Activated CD4-positive, alpha-beta T cell treated with anti-CD3 and anti-CD28 coated beads, Interleukin-2, amount 50 U/mL, for 1 hour (primary cell): ENCODE measurements at regions not wholly inside any gene's neighbourhood (a gene's known extent, or its start where the extent isn't known, plus 50 kb on each side); places are given as distances from the start of the nearest gene placed in this dataset.

Experiments used
- DNase-seq: peaks from one replicate; pipeline ENCODE4 v3.0.0-alpha.2; 2020

- no peak for DNase-seq
Observed at GRCh38 chr6:40265615-40266014, 321.5 kb downstream of the LRFN2 start.

- no peak for DNase-seq
Observed at GRCh38 chr6:40263970-40264369, 323.2 kb downstream of the LRFN2 start.

- DNase-seq, result no peak
Observed at GRCh38 chr6:40262363-40262762, 324.8 kb downstream of the LRFN2 start.

- DNase-seq, result no peak
Observed at GRCh38 chr6:40258531-40258930, 324.3 kb upstream of the MOCS1 start.

- no peak for DNase-seq
Observed at GRCh38 chr6:40256831-40257230, 322.6 kb upstream of the MOCS1 start.

- DNase-seq, result no peak
Observed at GRCh38 chr6:40256224-40256623, 322.0 kb upstream of the MOCS1 start.

GRCh38 chr6:40253420-40253819 is 319.2 kb upstream of the MOCS1 start:
- no peak for DNase-seq

GRCh38 chr6:40252531-40253258 is 318.4 kb upstream of the MOCS1 start:
- no peak for DNase-seq

GRCh38 chr6:40251637-40252300 is 317.5 kb upstream of the MOCS1 start:
- DNase-seq, result no peak

- no peak for DNase-seq
Observed at GRCh38 chr6:40249935-40250334, 315.7 kb upstream of the MOCS1 start.

GRCh38 chr6:40247516-40248115 is 313.4 kb upstream of the MOCS1 start:
- DNase-seq, result no peak

- DNase-seq, result no peak
Observed at GRCh38 chr6:40244699-40245098, 310.4 kb upstream of the MOCS1 start.

GRCh38 chr6:40232698-40233097 is 298.4 kb upstream of the MOCS1 start:
- no peak for DNase-seq

GRCh38 chr6:40227735-40228134 is 293.5 kb upstream of the MOCS1 start:
- DNase-seq, result no peak

- no peak for DNase-seq
Observed at GRCh38 chr6:40222354-40222753, 288.1 kb upstream of the MOCS1 start.

- no peak for DNase-seq
Observed at GRCh38 chr6:40219799-40220198, 285.5 kb upstream of the MOCS1 start.

GRCh38 chr6:40210628-40211056 is 276.4 kb upstream of the MOCS1 start:
- no peak for DNase-seq

GRCh38 chr6:40205801-40206200 is 271.5 kb upstream of the MOCS1 start:
- no peak for DNase-seq

- DNase-seq, result no peak
Observed at GRCh38 chr6:40205004-40205403, 270.7 kb upstream of the MOCS1 start.

- DNase-seq, result no peak
Observed at GRCh38 chr6:40197371-40197770, 263.1 kb upstream of the MOCS1 start.

GRCh38 chr6:40196135-40196518 is 261.9 kb upstream of the MOCS1 start:
- no peak for DNase-seq

GRCh38 chr6:40195428-40196134 is 261.3 kb upstream of the MOCS1 start:
- no peak for DNase-seq

GRCh38 chr6:40194447-40195170 is 260.3 kb upstream of the MOCS1 start:
- no peak for DNase-seq
